MM.1S (cell line): ENCODE measurements at regions not wholly inside any gene's neighbourhood (a gene's known extent, or its start where the extent isn't known, plus 50 kb on each side); places are given as distances from the start of the nearest gene placed in this dataset.

Experiments
- EZH2phosphoT487 ChIP-seq: fragments of 300-600 bp; sonication (generic); IDR thresholded peaks from 2 replicates; pipeline ENCODE4 v1.6.1; 2018; ENCODE audit warnings: antibody characterized with exemption, low read length
- TF ChIP-seq, protein P1 (sequence below): fragments of 300-600 bp; sonication (generic); IDR thresholded peaks from 2 replicates; pipeline ENCODE4 v1.5.1; 2016; ENCODE audit warnings: antibody characterized with exemption, low read length, mixed read lengths

DNA sequence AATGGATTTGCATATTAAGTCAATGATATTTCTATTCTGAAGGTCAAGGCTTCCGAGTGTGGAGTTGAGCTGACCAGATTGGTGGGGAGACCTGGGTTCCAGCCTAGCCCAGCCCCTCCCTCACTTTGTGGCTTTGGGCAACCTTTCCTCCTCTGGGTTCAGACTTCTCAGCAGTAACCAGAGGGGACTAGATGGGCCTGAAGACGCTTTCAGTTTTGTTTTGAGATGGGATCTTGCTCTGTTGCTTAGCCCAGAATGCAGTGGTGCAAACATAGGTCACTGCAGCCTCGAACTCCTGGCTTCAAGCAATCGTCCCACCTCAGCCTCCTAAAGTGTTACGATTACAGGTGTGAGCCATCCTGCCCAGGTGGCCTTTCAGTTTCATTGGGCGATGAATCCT is 68.1 kb upstream of the LEP start:
- TF ChIP-seq, protein P1, sequence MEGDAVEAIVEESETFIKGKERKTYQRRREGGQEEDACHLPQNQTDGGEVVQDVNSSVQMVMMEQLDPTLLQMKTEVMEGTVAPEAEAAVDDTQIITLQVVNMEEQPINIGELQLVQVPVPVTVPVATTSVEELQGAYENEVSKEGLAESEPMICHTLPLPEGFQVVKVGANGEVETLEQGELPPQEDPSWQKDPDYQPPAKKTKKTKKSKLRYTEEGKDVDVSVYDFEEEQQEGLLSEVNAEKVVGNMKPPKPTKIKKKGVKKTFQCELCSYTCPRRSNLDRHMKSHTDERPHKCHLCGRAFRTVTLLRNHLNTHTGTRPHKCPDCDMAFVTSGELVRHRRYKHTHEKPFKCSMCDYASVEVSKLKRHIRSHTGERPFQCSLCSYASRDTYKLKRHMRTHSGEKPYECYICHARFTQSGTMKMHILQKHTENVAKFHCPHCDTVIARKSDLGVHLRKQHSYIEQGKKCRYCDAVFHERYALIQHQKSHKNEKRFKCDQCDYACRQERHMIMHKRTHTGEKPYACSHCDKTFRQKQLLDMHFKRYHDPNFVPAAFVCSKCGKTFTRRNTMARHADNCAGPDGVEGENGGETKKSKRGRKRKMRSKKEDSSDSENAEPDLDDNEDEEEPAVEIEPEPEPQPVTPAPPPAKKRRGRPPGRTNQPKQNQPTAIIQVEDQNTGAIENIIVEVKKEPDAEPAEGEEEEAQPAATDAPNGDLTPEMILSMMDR, result no peak
- TF ChIP-seq EZH2phosphoT487, result no peak
